Body of pancreas (tissue), 4 donors: ENCODE measurements at regions not wholly inside any gene's neighbourhood (a gene's known extent, or its start where the extent isn't known, plus 50 kb on each side); places are given as distances from the start of the nearest gene placed in this dataset.
"Not testable (repeated sequence)": the region's sequence is repeated elsewhere in the genome, so short reads cannot be mapped to it uniquely, and the experiment has no call there.

Experiments used
- ATAC-seq: fragments of 150-250 bp; one replicate; pipeline ENCODE4 v1.9.1; 2016
- DNase-seq, 4 donors: peaks; one replicate each; pipeline ENCODE4 v3.0.0-alpha.2; 2019
- H3K27ac ChIP-seq, 4 donors: fragments of 200-600 bp; sonication (generic); 1 replicate in 3 of 4; 2 replicates in 1 of 4; pipeline versions ENCODE4 v1.5.1 to v1.6.1; 2016 to 2019; ENCODE audit warnings: mild to moderate bottlenecking in 1 of 4, mixed read lengths in 1 of 4, moderate library complexity in 1 of 4
- H3K27me3 ChIP-seq, 2 donors: fragments of 200-600 bp; sonication (generic); one replicate each; pipeline ENCODE4 v1.6.0; 2016; ENCODE audit warnings: mild to moderate bottlenecking in 1 of 2
- H3K36me3 ChIP-seq, 2 donors: fragments of 200-600 bp; sonication (generic); replicated peaks in 1 of 2; 2 replicates each; pipeline ENCODE4 v1.5.1; 2016; ENCODE audit warnings: low read depth in 2 of 2; ENCODE audit not compliant: insufficient read depth in 1 of 2
- H3K4me1 ChIP-seq: fragments of 200-600 bp; sonication (generic); one replicate; pipeline ENCODE4 v1.6.0; 2016
- H3K4me3 ChIP-seq, 2 donors: fragments of 200-600 bp; sonication (generic); 1 replicate in 1 of 2; 2 replicates in 1 of 2; pipeline ENCODE4 v1.5.1; 2016 to 2019
- H3K9me3 ChIP-seq, 3 donors: fragments of 200-600 bp; sonication (generic); 1 replicate in 2 of 3; 2 replicates in 1 of 3; pipeline ENCODE4 v1.5.1; 2016
- CTCF ChIP-seq, 7 experiments: fragments of 450-650 bp in 4 of 7; fragments of 200-600 bp in 3 of 7; sonication (generic) in 3 of 7; IDR thresholded peaks; one replicate each; pipeline ENCODE4 v1.5.1; 2016 to 2019; ENCODE audit warnings: antibody characterized with exemption in 7 of 7
- POLR2A ChIP-seq, 3 donors: fragments of 450-650 bp; IDR thresholded peaks; one replicate each; pipeline ENCODE4 v1.6.1; 2016; ENCODE audit warnings: antibody characterized with exemption in 3 of 3, mild to moderate bottlenecking in 2 of 3
- WGBS, 2 donors: methylation state at CpG; one replicate each; pipeline ENCODE4 v1.1.5; 2017; 5-methylcytosine and 5-hydroxymethylcytosine counted together
- intact Hi-C: fragments of 100-400 bp; cut with DNase I; formaldehyde crosslinking; loops from one replicate; pipeline ENCODE4 v1.15.1; 2023

GRCh38 chr2:242080575-242081214, 211.2 kb downstream of the RTP5 start:
- H3K36me3 ChIP-seq, H3K9me3 ChIP-seq, H3K4me3 ChIP-seq, H3K27me3 ChIP-seq, intact Hi-C loops: not testable (repeated sequence)
- ATAC-seq (peak; percentile 98), DNase-seq (peak; percentile 79 to 86 (median 84))
- peak in 2 of 3 donors; percentile 51 to 70 for TF ChIP-seq POLR2A (IDR thresholded peaks at IDR 0.05)
- Histone ChIP-seq H3K27ac (peak overlapping the region; percentile 85 to 94 (median 94)), H3K4me1 (peaks cover 34% of the 10 kb centered on the region)
- 14 to 16% methylated on average over 7 of the region's 7 CpGs for WGBS, 2 donors

- 77% methylated on average over 4 of the region's 5 CpGs; no CpG with 5 or more reads in 1 of the 2 donors for WGBS, 2 donors
- ATAC-seq, DNase-seq, intact Hi-C loops, H3K27ac ChIP-seq, H3K9me3 ChIP-seq, H3K4me3 ChIP-seq, H3K36me3 ChIP-seq, H3K27me3 ChIP-seq: not testable (repeated sequence)
- H3K4me1 ChIP-seq: peaks cover 47% of the 10 kb centered on the region
Measured at GRCh38 chr2:242084034-242084433, 214.5 kb downstream of the RTP5 start.

GRCh38 chr2:242085024-242085674, 215.6 kb downstream of the RTP5 start:
- Histone ChIP-seq H3K27ac (peak overlapping the region; percentile 77 to 88 (median 84)), H3K4me1 (peaks cover 47% of the 10 kb centered on the region)
- 54% methylated on average over 6 of the region's 14 CpGs; no CpG with 5 or more reads in 1 of the 2 donors for WGBS, 2 donors
- H3K36me3 ChIP-seq, H3K27me3 ChIP-seq, intact Hi-C loops, H3K4me3 ChIP-seq, ATAC-seq, DNase-seq, H3K9me3 ChIP-seq: not testable (repeated sequence)

- Histone ChIP-seq H3K27me3 (no peaks in the 10 kb centered on the region), H3K4me3 (no peak overlapping the region), H3K4me1 (peaks cover 43% of the 10 kb centered on the region), H3K36me3 (no peaks in the 10 kb centered on the region), H3K9me3 (no peaks in the 10 kb centered on the region), H3K27ac (peak overlapping the region; percentile 77 to 88 (median 84))
- ATAC-seq (peak; percentile 51), DNase-seq (peak; percentile 76 to 90 (median 82))
- peak in 3 of 7 experiments; percentile 10 to 20 (median 15) for TF ChIP-seq CTCF (IDR thresholded peaks at IDR 0.05)
- peak; percentile 58 to 94 (median 92) for TF ChIP-seq POLR2A (IDR thresholded peaks at IDR 0.05)
- intact Hi-C loops: no loop called here
- WGBS, 2 donors: 21 to 38% methylated on average over 6 of the region's 6 CpGs
Measured at GRCh38 chr2:242085941-242086621, 216.6 kb downstream of the RTP5 start.

GRCh38 chr2:242088044-242088443, 218.5 kb downstream of the RTP5 start:
- 0 to 14% methylated on average over 1 to 5 of the region's 37 CpGs for WGBS, 2 donors
- DNase-seq, intact Hi-C loops, H3K27me3 ChIP-seq, H3K4me3 ChIP-seq, H3K9me3 ChIP-seq, H3K36me3 ChIP-seq: not testable (repeated sequence)
- ATAC-seq: peak; percentile 62
- H3K27ac ChIP-seq: peak overlapping the region; percentile 60 to 87 (median 75)
- peaks cover 46% of the 10 kb centered on the region for H3K4me1 ChIP-seq

GRCh38 chr2:242088471-242089212, 219.1 kb downstream of the RTP5 start:
- Histone ChIP-seq H3K27ac (peak overlapping the region; percentile 60 to 87 (median 75)), H3K9me3 (no peaks in the 10 kb centered on the region), H3K4me1 (peaks cover 52% of the 10 kb centered on the region), H3K36me3 (no peaks in the 10 kb centered on the region), H3K27me3 (no peaks in the 10 kb centered on the region), H3K4me3 (peak overlapping the region; percentile 35 to 73)
- intact Hi-C loops: no loop called here
- 0% methylated on average over 57 of the region's 103 CpGs; no CpG with 5 or more reads in 1 of the 2 donors for WGBS, 2 donors
- DNase-seq: peak; percentile 94 to 96 (median 95)
- ATAC-seq: peak; percentile 94
- peak in 1 of 7 experiments; percentile 5 for TF ChIP-seq CTCF (IDR thresholded peaks at IDR 0.05)
- TF ChIP-seq POLR2A (IDR thresholded peaks at IDR 0.05): peak; percentile 76 to 82 (median 77)

- intact Hi-C loops, H3K27me3 ChIP-seq, H3K9me3 ChIP-seq, H3K36me3 ChIP-seq, ATAC-seq, DNase-seq: not testable (repeated sequence)
- peak overlapping the region in 1 of 2 donors; percentile 73 for H3K4me3 ChIP-seq
- peak overlapping the region in 3 of 4 donors; percentile 26 to 84 (median 60) for H3K27ac ChIP-seq
- peaks cover 57% of the 10 kb centered on the region for H3K4me1 ChIP-seq
- 0 to 10% methylated on average over 5 to 6 of the region's 20 CpGs for WGBS, 2 donors
Measured at GRCh38 chr2:242089213-242089549, 219.7 kb downstream of the RTP5 start.

- ATAC-seq: peak; percentile 18
- H3K36me3 ChIP-seq, H3K27ac ChIP-seq, H3K4me3 ChIP-seq, H3K9me3 ChIP-seq, DNase-seq, intact Hi-C loops, H3K27me3 ChIP-seq: not testable (repeated sequence)
- 75 to 87% methylated on average over 1 of the region's 1 CpG for WGBS, 2 donors
- peaks cover 20% of the 10 kb centered on the region for H3K4me1 ChIP-seq
Measured at GRCh38 chr2:242097278-242097677, 227.7 kb downstream of the RTP5 start.
